Liver (tissue), 8 donors: ENCODE measurements at regions not wholly inside any gene's neighbourhood (a gene's known extent, or its start where the extent isn't known, plus 50 kb on each side); places are given as distances from the start of the nearest gene placed in this dataset.

Experiments used
- DNase-seq: peaks from one replicate; pipeline ENCODE4 v3.0.0-alpha.2; 2017; ENCODE audit warnings: low spot score
- H3K27ac ChIP-seq, 2 donors: one replicate each; pipeline ENCODE4 v1.7.0; 2013; ENCODE audit warnings: inconsistent platforms in 2 of 2, low read length in 2 of 2, control low read depth in 1 of 2, low read depth in 1 of 2, mild to moderate bottlenecking in 1 of 2
- H3K27me3 ChIP-seq, 4 donors: one replicate each; pipeline versions ENCODE4 v1.6.1 to v1.7.0; 2013; ENCODE audit warnings: low read length in 3 of 4, inconsistent platforms in 1 of 4, mild to moderate bottlenecking in 1 of 4, moderate library complexity in 1 of 4; ENCODE audit not compliant: control insufficient read depth in 4 of 4, insufficient read depth in 4 of 4
- H3K36me3 ChIP-seq, 4 donors: one replicate each; pipeline versions ENCODE4 v1.6.1 to v1.7.0; 2013; ENCODE audit warnings: low read length in 3 of 4, mild to moderate bottlenecking in 3 of 4, low read depth in 1 of 4, moderate library complexity in 1 of 4; ENCODE audit not compliant: control insufficient read depth in 4 of 4, insufficient read depth in 3 of 4
- H3K4me1 ChIP-seq, 4 donors: one replicate each; pipeline versions ENCODE4 v1.6.1 to v1.7.0; 2013; ENCODE audit warnings: low read length in 3 of 4, mild to moderate bottlenecking in 3 of 4, moderate library complexity in 1 of 4; ENCODE audit not compliant: control insufficient read depth in 4 of 4, insufficient read depth in 4 of 4
- H3K4me3 ChIP-seq, 3 donors: one replicate each; pipeline versions ENCODE4 v1.6.1 to v1.7.0; 2013; ENCODE audit warnings: low read length in 3 of 3, control low read depth in 1 of 3, low read depth in 1 of 3, mild to moderate bottlenecking in 1 of 3
- H3K9ac ChIP-seq, 2 donors: one replicate each; pipeline ENCODE4 v1.7.0; 2013; ENCODE audit warnings: low read length in 2 of 2, mild to moderate bottlenecking in 2 of 2, moderate library complexity in 2 of 2, control low read depth in 1 of 2, low read depth in 1 of 2
- H3K9me3 ChIP-seq, 4 donors: one replicate each; pipeline versions ENCODE4 v1.6.1 to v1.7.0; 2013; ENCODE audit warnings: low read length in 3 of 4; ENCODE audit not compliant: control insufficient read depth in 4 of 4
- EGR1 ChIP-seq, 2 donors: IDR thresholded peaks; 2 replicates each; pipeline ENCODE4 v1.6.1; 2016 to 2018; ENCODE audit warnings: antibody characterized with exemption in 2 of 2, low read depth in 2 of 2
- FOXA1 ChIP-seq: IDR thresholded peaks from 2 replicates; pipeline ENCODE4 v1.6.1; 2016; ENCODE audit warnings: antibody characterized with exemption
- FOXA2 ChIP-seq: IDR thresholded peaks from 2 replicates; pipeline ENCODE4 v1.6.1; 2016; ENCODE audit warnings: antibody characterized with exemption
- GABPA ChIP-seq, 2 donors: IDR thresholded peaks in 1 of 2; conservative IDR thresholded peaks in 1 of 2; 2 replicates each; pipeline ENCODE4 v1.6.1; 2016; ENCODE audit warnings: antibody characterized with exemption in 2 of 2, mild to moderate bottlenecking in 1 of 2, moderate library complexity in 1 of 2
- HNF4A ChIP-seq, 2 donors: conservative IDR thresholded peaks; 2 replicates each; pipeline ENCODE4 v1.6.1; 2016; ENCODE audit warnings: antibody characterized with exemption in 2 of 2, mild to moderate bottlenecking in 2 of 2
- HNF4G ChIP-seq: IDR thresholded peaks from 2 replicates; pipeline ENCODE4 v1.6.1; 2016; ENCODE audit warnings: antibody characterized with exemption
- JUND ChIP-seq, 2 donors: IDR thresholded peaks; 2 replicates each; pipeline ENCODE4 v1.6.1; 2016; ENCODE audit warnings: antibody characterized with exemption in 2 of 2
- NR2F2 ChIP-seq: IDR thresholded peaks from 2 replicates; pipeline ENCODE4 v1.6.1; 2016; ENCODE audit warnings: antibody characterized with exemption
- RAD21 ChIP-seq, 2 donors: IDR thresholded peaks; 2 replicates each; pipeline ENCODE4 v1.6.1; 2016; ENCODE audit warnings: antibody characterized with exemption in 2 of 2, mild to moderate bottlenecking in 2 of 2
- RXRA ChIP-seq, 2 donors: IDR thresholded peaks; 2 replicates each; pipeline ENCODE4 v1.6.1; 2017 to 2018; ENCODE audit warnings: antibody characterized with exemption in 2 of 2, mild to moderate bottlenecking in 1 of 2
- SP1 ChIP-seq: IDR thresholded peaks from 2 replicates; pipeline ENCODE4 v1.6.1; 2018; ENCODE audit warnings: antibody characterized with exemption, mild to moderate bottlenecking
- TAF1 ChIP-seq: conservative IDR thresholded peaks from 2 replicates; pipeline ENCODE4 v1.6.1; 2016; ENCODE audit warnings: antibody characterized with exemption, mild to moderate bottlenecking
- WGBS: extraction: QIAGEN DNeasy Blood & Tissue Kit; methylation state at CpG from one replicate; pipeline ENCODE4 v1.1.7; 2013; 5-methylcytosine and 5-hydroxymethylcytosine counted together
- TF ChIP-seq, protein P1 (sequence below): fragments of 150-350 bp; IDR thresholded peaks from 2 replicates; pipeline ENCODE4 v1.5.1; 2017; ENCODE audit warnings: improper control_type of control experiment, low read depth, low read length; ENCODE audit not compliant: missing input control
- TF ChIP-seq, protein P2 (sequence below): IDR thresholded peaks from 2 replicates; pipeline ENCODE4 v1.6.1; 2016; ENCODE audit warnings: antibody characterized with exemption
- TF ChIP-seq, protein P3 (sequence below): IDR thresholded peaks from 2 replicates; pipeline ENCODE4 v1.6.1; 2016; ENCODE audit warnings: antibody characterized with exemption
- TF ChIP-seq, protein P4 (sequence below): IDR thresholded peaks from 2 replicates; pipeline ENCODE4 v1.6.1; 2016; ENCODE audit warnings: antibody characterized with exemption
- TF ChIP-seq, protein P5 (sequence below): IDR thresholded peaks from 2 replicates; pipeline ENCODE4 v1.6.1; 2016; ENCODE audit warnings: antibody characterized with exemption, mild to moderate bottlenecking
- donor health status: healthy.
- donor health status: healthy.
- donor health status: healthy.
- donor health status: healthy.
- donor health status: healthy.

DNA sequence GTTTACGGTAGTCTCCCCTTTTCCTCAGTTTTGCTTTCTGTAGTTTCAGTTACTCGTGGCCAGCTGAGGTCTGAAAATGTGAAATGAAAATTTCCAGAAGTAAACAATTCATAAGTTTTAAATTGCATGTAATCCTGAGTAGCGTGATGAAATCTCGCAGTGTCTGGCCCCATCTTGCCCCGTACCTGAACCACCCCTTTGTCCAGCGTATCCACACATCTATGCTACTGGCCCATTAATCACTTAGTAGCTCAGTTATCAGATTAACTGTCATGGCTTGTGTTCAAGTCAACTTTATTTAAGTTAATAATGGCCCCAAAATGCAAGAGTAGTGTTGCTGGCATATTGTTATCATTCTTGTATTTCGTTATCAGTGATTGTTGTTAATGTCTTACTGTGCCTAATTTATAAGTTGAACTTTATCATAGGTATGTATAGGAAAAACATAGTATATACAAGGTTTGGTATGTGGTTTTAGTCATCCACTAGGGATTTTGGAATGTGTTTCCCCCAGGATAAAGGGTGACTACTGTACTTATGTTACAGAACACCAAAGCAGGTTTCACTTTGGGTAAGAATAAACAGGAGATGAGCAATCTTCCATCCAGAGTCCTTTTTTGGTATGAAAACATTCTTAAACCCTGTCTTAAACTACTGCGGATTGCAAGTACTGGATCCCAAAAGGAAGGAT is 118.4 kb upstream of the KCNN2 start:
- no peaks in the 10 kb centered on the region for H3K9me3 ChIP-seq
- H3K4me1 ChIP-seq, result no peaks in the 10 kb centered on the region
- no peaks in the 10 kb centered on the region for H3K36me3 ChIP-seq
- WGBS, result 81% methylated on average over 8 of the region's 8 CpGs
- H3K4me3 ChIP-seq, result no peak overlapping the region
- no peak overlapping the region for H3K9ac ChIP-seq
- no peak overlapping the region for H3K27ac ChIP-seq
- no peak for DNase-seq
- H3K27me3 ChIP-seq, result no peaks in the 10 kb centered on the region
- no peak for TF ChIP-seq NR2F2
- no peak for TF ChIP-seq RXRA (IDR thresholded peaks at IDR 0.05)
- TF ChIP-seq, protein P1, sequence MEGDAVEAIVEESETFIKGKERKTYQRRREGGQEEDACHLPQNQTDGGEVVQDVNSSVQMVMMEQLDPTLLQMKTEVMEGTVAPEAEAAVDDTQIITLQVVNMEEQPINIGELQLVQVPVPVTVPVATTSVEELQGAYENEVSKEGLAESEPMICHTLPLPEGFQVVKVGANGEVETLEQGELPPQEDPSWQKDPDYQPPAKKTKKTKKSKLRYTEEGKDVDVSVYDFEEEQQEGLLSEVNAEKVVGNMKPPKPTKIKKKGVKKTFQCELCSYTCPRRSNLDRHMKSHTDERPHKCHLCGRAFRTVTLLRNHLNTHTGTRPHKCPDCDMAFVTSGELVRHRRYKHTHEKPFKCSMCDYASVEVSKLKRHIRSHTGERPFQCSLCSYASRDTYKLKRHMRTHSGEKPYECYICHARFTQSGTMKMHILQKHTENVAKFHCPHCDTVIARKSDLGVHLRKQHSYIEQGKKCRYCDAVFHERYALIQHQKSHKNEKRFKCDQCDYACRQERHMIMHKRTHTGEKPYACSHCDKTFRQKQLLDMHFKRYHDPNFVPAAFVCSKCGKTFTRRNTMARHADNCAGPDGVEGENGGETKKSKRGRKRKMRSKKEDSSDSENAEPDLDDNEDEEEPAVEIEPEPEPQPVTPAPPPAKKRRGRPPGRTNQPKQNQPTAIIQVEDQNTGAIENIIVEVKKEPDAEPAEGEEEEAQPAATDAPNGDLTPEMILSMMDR, result no peak
- TF ChIP-seq, protein P2, sequence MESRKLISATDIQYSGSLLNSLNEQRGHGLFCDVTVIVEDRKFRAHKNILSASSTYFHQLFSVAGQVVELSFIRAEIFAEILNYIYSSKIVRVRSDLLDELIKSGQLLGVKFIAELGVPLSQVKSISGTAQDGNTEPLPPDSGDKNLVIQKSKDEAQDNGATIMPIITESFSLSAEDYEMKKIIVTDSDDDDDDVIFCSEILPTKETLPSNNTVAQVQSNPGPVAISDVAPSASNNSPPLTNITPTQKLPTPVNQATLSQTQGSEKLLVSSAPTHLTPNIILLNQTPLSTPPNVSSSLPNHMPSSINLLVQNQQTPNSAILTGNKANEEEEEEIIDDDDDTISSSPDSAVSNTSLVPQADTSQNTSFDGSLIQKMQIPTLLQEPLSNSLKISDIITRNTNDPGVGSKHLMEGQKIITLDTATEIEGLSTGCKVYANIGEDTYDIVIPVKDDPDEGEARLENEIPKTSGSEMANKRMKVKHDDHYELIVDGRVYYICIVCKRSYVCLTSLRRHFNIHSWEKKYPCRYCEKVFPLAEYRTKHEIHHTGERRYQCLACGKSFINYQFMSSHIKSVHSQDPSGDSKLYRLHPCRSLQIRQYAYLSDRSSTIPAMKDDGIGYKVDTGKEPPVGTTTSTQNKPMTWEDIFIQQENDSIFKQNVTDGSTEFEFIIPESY, result no peak
- TF ChIP-seq, protein P3, sequence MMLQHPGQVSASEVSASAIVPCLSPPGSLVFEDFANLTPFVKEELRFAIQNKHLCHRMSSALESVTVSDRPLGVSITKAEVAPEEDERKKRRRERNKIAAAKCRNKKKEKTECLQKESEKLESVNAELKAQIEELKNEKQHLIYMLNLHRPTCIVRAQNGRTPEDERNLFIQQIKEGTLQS, result no peak
- TF ChIP-seq, protein P4, sequence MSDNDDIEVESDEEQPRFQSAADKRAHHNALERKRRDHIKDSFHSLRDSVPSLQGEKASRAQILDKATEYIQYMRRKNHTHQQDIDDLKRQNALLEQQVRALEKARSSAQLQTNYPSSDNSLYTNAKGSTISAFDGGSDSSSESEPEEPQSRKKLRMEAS, result no peak
- no peak for TF ChIP-seq HNF4A (conservative IDR thresholded peaks at IDR 0.05)
- no peak for TF ChIP-seq GABPA (IDR thresholded peaks at IDR 0.05 in 1 of 2, conservative IDR thresholded peaks at IDR 0.05 in 1 of 2)
- TF ChIP-seq, protein P5, sequence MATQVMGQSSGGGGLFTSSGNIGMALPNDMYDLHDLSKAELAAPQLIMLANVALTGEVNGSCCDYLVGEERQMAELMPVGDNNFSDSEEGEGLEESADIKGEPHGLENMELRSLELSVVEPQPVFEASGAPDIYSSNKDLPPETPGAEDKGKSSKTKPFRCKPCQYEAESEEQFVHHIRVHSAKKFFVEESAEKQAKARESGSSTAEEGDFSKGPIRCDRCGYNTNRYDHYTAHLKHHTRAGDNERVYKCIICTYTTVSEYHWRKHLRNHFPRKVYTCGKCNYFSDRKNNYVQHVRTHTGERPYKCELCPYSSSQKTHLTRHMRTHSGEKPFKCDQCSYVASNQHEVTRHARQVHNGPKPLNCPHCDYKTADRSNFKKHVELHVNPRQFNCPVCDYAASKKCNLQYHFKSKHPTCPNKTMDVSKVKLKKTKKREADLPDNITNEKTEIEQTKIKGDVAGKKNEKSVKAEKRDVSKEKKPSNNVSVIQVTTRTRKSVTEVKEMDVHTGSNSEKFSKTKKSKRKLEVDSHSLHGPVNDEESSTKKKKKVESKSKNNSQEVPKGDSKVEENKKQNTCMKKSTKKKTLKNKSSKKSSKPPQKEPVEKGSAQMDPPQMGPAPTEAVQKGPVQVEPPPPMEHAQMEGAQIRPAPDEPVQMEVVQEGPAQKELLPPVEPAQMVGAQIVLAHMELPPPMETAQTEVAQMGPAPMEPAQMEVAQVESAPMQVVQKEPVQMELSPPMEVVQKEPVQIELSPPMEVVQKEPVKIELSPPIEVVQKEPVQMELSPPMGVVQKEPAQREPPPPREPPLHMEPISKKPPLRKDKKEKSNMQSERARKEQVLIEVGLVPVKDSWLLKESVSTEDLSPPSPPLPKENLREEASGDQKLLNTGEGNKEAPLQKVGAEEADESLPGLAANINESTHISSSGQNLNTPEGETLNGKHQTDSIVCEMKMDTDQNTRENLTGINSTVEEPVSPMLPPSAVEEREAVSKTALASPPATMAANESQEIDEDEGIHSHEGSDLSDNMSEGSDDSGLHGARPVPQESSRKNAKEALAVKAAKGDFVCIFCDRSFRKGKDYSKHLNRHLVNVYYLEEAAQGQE, result no peak
- no peak for TF ChIP-seq FOXA2
- TF ChIP-seq SP1, result no peak
- no peak for TF ChIP-seq TAF1
- TF ChIP-seq FOXA1, result no peak
- TF ChIP-seq HNF4G, result no peak
- no peak for TF ChIP-seq RAD21 (IDR thresholded peaks at IDR 0.05)
- TF ChIP-seq EGR1 (IDR thresholded peaks at IDR 0.05; ENCODE audit: low read depth in 2 of 2), result no peak
- no peak for TF ChIP-seq JUND (IDR thresholded peaks at IDR 0.05)
